BE2C (cell line): ENCODE measurements at regions not wholly inside any gene's neighbourhood (a gene's known extent, or its start where the extent isn't known, plus 50 kb on each side); places are given as distances from the start of the nearest gene placed in this dataset.

Experiments
- DNase-seq: peaks from one replicate; pipeline ENCODE4 v3.0.0-alpha.2; 2020
- H3K27me3 ChIP-seq: fragments of 250-450 bp; sonication (Bioruptor Pico); 2 replicates; pipeline ENCODE4 v1.5.1; 2020; ENCODE audit warnings: mild to moderate bottlenecking
- H3K36me3 ChIP-seq: fragments of 250-450 bp; sonication (Bioruptor Pico); 2 replicates; pipeline ENCODE4 v1.5.1; 2020; ENCODE audit warnings: mild to moderate bottlenecking
- H3K4me1 ChIP-seq: fragments of 250-450 bp; sonication (Bioruptor Pico); 2 replicates; pipeline ENCODE4 v1.5.1; 2020
- H3K4me3 ChIP-seq: 2 replicates; pipeline ENCODE4 v1.5.1; 2011; ENCODE audit warnings: low read depth, low read length
- H3K9me3 ChIP-seq: fragments of 250-450 bp; sonication (Bioruptor Pico); 2 replicates; pipeline ENCODE4 v1.5.1; 2020
- TF ChIP-seq, protein P1 (sequence below): IDR thresholded peaks from 2 replicates; pipeline ENCODE4 v1.5.1; 2012; ENCODE audit warnings: mild to moderate bottlenecking, low read depth, low read length

DNA sequence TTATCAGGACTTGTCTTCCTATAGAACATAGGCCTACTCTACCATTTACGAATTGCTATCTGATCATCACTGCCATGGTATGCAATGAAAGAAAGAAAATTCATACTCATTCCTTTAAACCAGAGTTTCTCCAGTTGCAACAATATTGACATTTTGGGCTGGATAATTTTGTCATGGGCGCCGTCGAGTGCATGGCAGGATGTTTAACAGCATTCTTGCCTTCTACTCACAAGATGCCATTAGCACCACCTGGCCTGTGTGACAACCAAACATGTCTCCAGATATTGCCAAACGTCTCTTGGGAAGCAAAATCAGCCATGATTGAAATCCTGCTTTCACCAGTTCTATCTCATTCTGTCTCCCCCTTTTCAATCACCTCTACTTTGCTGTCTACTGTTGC is 63.6 kb upstream of the ARHGAP24 start:
- no peaks in the 10 kb centered on the region for H3K27me3 ChIP-seq
- no peak overlapping the region for H3K4me3 ChIP-seq
- no peaks in the 10 kb centered on the region for H3K4me1 ChIP-seq
- DNase-seq = no peak
- no peaks in the 10 kb centered on the region for H3K36me3 ChIP-seq
- TF ChIP-seq, protein P1, sequence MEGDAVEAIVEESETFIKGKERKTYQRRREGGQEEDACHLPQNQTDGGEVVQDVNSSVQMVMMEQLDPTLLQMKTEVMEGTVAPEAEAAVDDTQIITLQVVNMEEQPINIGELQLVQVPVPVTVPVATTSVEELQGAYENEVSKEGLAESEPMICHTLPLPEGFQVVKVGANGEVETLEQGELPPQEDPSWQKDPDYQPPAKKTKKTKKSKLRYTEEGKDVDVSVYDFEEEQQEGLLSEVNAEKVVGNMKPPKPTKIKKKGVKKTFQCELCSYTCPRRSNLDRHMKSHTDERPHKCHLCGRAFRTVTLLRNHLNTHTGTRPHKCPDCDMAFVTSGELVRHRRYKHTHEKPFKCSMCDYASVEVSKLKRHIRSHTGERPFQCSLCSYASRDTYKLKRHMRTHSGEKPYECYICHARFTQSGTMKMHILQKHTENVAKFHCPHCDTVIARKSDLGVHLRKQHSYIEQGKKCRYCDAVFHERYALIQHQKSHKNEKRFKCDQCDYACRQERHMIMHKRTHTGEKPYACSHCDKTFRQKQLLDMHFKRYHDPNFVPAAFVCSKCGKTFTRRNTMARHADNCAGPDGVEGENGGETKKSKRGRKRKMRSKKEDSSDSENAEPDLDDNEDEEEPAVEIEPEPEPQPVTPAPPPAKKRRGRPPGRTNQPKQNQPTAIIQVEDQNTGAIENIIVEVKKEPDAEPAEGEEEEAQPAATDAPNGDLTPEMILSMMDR = no peak
- H3K9me3 ChIP-seq = no peaks in the 10 kb centered on the region

DNA sequence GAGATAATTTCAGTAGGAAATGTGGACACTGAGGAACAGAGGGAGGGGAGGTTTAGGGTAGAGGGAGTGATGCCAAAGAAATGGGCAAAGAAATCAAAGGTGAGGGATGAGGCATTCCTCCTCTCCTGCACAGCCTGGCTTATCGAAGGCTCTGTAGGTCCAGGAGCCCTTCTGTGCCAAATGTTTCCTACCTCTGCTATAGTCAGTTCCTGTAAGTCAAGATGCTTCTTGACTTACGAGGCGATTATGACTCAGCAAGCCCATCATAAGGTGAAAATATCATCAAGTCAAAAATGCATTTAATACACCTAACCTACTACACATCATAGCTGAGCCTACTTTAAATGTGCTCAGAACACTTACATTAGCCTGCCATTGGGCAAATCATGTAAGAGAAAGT is 60.0 kb upstream of the ARHGAP24 start:
- H3K36me3 ChIP-seq = no peaks in the 10 kb centered on the region
- H3K4me3 ChIP-seq = no peak overlapping the region
- H3K9me3 ChIP-seq = no peaks in the 10 kb centered on the region
- no peaks in the 10 kb centered on the region for H3K27me3 ChIP-seq
- DNase-seq = no peak
- TF ChIP-seq, protein P1 = no peak
- H3K4me1 ChIP-seq = no peaks in the 10 kb centered on the region

DNA sequence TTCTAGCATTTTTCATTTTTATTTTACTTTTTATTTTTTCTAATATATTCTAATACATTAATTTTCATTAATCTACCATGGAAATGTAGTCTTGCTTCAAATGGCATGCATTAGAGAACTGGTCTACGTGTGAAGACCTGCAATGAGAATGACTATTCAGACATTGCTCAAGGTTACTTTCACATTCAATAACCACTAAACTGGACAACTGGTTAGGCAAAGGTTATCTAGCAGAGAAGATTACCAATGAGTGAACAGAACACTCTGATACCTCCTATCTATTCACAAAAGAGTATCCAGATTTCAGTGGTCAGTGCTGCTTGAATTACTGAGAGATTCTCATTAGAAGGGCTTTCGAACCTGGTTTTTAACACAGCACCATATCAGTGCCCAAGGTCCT is 58.9 kb upstream of the ARHGAP24 start:
- H3K4me1 ChIP-seq = no peaks in the 10 kb centered on the region
- H3K36me3 ChIP-seq = no peaks in the 10 kb centered on the region
- TF ChIP-seq, protein P1 = no peak
- H3K27me3 ChIP-seq = no peaks in the 10 kb centered on the region
- H3K4me3 ChIP-seq = no peak overlapping the region
- H3K9me3 ChIP-seq = no peaks in the 10 kb centered on the region
- no peak for DNase-seq

DNA sequence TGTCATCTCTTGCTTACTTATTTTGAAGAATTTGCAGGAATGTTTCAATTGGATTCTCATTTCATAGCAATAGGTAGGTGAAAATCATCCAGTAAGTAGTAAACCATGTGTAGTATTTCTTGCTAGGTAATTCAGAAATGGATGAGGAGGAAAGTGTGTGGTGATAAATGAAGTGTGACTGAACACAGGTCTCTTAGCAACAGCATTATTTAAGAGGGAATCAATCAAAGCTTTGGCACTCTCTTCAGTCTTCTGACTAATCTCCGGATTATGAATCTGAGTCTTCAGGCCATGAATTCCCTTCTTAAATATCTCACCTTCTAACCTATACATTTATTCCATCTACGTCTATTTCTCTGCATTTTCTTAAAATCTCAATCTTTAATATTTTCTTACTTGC is 55.8 kb upstream of the ARHGAP24 start:
- no peak for DNase-seq
- no peaks in the 10 kb centered on the region for H3K27me3 ChIP-seq
- H3K36me3 ChIP-seq = no peaks in the 10 kb centered on the region
- TF ChIP-seq, protein P1 = no peak
- H3K9me3 ChIP-seq = no peaks in the 10 kb centered on the region
- H3K4me3 ChIP-seq = no peak overlapping the region
- no peaks in the 10 kb centered on the region for H3K4me1 ChIP-seq

DNA sequence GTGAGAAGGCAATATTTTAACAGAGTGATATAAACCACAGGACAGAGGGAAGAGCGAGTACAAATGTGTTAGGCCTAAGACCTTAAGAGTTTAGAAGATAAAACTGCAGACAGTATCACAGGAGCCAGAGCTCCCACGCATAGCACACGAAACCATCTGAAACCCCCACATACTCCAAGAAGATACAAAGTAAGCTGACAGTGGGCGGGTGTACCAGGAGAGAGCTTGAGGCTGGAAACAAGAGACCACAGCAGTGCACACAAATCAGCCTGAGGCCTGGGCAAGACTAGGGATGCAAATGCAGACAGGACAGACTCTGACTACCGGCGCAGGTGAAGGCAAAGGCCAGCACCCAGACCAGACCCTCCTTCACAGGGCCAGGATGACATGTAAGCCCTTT is 54.1 kb upstream of the ARHGAP24 start:
- DNase-seq = no peak
- Histone ChIP-seq H3K4me1 (no peaks in the 10 kb centered on the region), H3K36me3 (no peaks in the 10 kb centered on the region), H3K9me3 (no peaks in the 10 kb centered on the region), H3K27me3 (no peaks in the 10 kb centered on the region), H3K4me3 (no peak overlapping the region)
- TF ChIP-seq, protein P1 = no peak

DNA sequence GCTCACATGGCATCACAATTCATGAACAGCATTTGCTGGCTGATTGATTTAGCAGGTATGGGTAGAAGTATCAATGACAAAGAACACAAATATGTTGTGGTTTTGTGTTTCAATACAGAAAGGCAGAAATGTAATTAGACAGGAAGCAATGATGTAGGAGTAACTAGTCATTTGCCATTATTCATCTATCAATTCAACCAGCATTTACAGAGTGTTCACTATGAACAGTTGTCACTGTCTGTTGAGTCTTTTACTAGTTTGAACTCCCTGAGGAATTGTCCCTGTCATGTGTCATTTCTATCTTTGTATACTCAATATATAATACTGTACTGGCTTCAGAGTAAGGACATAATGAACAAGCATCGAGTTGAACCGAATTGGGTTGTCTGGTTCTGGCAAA is 51.5 kb upstream of the ARHGAP24 start:
- DNase-seq = no peak
- TF ChIP-seq, protein P1 = no peak
- Histone ChIP-seq H3K9me3 (no peaks in the 10 kb centered on the region), H3K4me1 (no peaks in the 10 kb centered on the region), H3K27me3 (no peaks in the 10 kb centered on the region), H3K4me3 (no peak overlapping the region), H3K36me3 (no peaks in the 10 kb centered on the region)
